ENCODE measurements at regions not wholly inside any gene's neighbourhood (a gene's known extent, or its start where the extent isn't known, plus 50 kb on each side); places are given as distances from the start of the nearest gene placed in this dataset.

GRCh38 chr14:51396222-51396815 is 156.3 kb downstream of the TMX1 start:
- no peak for DNase-seq (ENCODE audit: low spot score)

GRCh38 chr14:51398898-51399297 is 158.9 kb downstream of the TMX1 start:
- DNase-seq (ENCODE audit: low spot score), result no peak

GRCh38 chr14:51400139-51400538 is 160.1 kb downstream of the TMX1 start:
- no peak for DNase-seq (ENCODE audit: low spot score)

GRCh38 chr14:51401272-51401671 is 161.2 kb downstream of the TMX1 start:
- DNase-seq (ENCODE audit: low spot score), result no peak

- no peak for DNase-seq (ENCODE audit: low spot score)
Measured at GRCh38 chr14:51401756-51402155, 161.7 kb downstream of the TMX1 start.

- DNase-seq (ENCODE audit: low spot score), result no peak
Measured at GRCh38 chr14:51410897-51411296, 170.8 kb downstream of the TMX1 start.

- DNase-seq (ENCODE audit: low spot score), result peak; percentile 48
Measured at GRCh38 chr14:51419685-51420084, 179.6 kb downstream of the TMX1 start.

GRCh38 chr14:51422704-51423103 is 182.7 kb downstream of the TMX1 start:
- no peak for DNase-seq (ENCODE audit: low spot score)

- no peak for DNase-seq (ENCODE audit: low spot score)
Measured at GRCh38 chr14:51424041-51424440, 184.0 kb downstream of the TMX1 start.

- DNase-seq (ENCODE audit: low spot score), result no peak
Measured at GRCh38 chr14:51424561-51425251, 184.7 kb downstream of the TMX1 start.

GRCh38 chr14:51428981-51429380 is 188.9 kb downstream of the TMX1 start:
- DNase-seq (ENCODE audit: low spot score), result no peak

GRCh38 chr14:51430079-51430478 is 190.0 kb downstream of the TMX1 start:
- DNase-seq (ENCODE audit: low spot score), result no peak

GRCh38 chr14:51430633-51431032 is 190.6 kb downstream of the TMX1 start:
- DNase-seq (ENCODE audit: low spot score), result no peak

GRCh38 chr14:51431033-51431709 is 191.1 kb downstream of the TMX1 start:
- DNase-seq (ENCODE audit: low spot score), result no peak

- DNase-seq (ENCODE audit: low spot score), result peak; percentile 3
Measured at GRCh38 chr14:51431741-51432140, 191.7 kb downstream of the TMX1 start.

- DNase-seq (ENCODE audit: low spot score), result no peak
Measured at GRCh38 chr14:51432302-51432948, 192.4 kb downstream of the TMX1 start.

- DNase-seq (ENCODE audit: low spot score), result no peak
Measured at GRCh38 chr14:51436630-51437029, 196.6 kb downstream of the TMX1 start.

- DNase-seq (ENCODE audit: low spot score), result no peak
Measured at GRCh38 chr14:51439896-51440295, 199.8 kb downstream of the TMX1 start.

GRCh38 chr14:51441001-51441400 is 201.0 kb downstream of the TMX1 start:
- no peak for DNase-seq (ENCODE audit: low spot score)

- no peak for DNase-seq (ENCODE audit: low spot score)
Measured at GRCh38 chr14:51442513-51443175, 202.6 kb downstream of the TMX1 start.

GRCh38 chr14:51443195-51444018 is 203.4 kb downstream of the TMX1 start:
- no peak for DNase-seq (ENCODE audit: low spot score)

Data from NAMALWA (cell line).